Activated T-cell treated with anti-CD3 and anti-CD28 coated beads, Interleukin-2, amount 50 U/mL, for 48 hours (primary cell): ENCODE measurements at regions not wholly inside any gene's neighbourhood (a gene's known extent, or its start where the extent isn't known, plus 50 kb on each side); places are given as distances from the start of the nearest gene placed in this dataset.
A peak's percentile ranks its signal among the peaks of the same experiment; 100 is the strongest.
"Not testable (repeated sequence)": the region's sequence is repeated elsewhere in the genome, so short reads cannot be mapped to it uniquely, and the experiment has no call there.

Source experiments
- DNase-seq, 2 experiments: peaks; one replicate each; pipeline ENCODE4 v3.0.0-alpha.2; 2020

DNA sequence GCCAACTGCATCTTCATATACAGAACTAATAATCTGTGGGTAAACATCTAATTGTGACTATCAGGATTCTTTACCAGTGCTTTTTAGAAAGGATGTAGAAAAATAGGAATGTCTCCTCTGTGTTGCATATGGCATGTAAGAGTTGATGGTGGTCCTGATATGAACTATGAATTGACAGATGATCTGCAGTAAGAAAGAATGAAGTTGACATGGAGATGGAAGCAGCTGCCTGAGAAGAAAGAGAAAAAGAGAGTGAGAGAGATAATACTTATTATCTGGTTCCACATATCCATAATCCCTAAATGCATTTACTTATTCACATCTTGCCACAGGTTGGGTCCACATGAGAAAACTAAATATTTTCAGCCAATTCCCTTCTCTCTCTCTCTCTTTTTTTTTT, 1022.9 kb downstream of the SLC6A15 start:
- no peak for DNase-seq

DNA sequence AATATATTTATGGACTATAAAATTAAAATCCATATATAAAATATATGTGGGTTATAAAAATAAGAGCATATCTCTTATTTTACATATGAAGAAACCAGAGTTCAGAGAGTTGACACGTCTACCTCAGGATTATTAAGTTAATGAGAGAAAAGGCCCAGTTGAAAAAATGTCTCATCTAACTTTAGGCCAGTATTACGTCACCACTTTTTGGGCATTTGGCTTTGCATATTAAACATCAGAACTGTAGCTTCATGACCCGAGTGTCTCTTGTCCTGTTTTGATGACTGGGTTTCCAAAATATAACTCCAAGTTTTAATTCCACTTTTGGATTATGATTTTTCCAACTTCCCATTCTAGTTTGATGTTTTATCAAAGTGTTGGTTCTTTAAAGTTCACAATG, 1026.1 kb downstream of the SLC6A15 start:
- no peak for DNase-seq

DNA sequence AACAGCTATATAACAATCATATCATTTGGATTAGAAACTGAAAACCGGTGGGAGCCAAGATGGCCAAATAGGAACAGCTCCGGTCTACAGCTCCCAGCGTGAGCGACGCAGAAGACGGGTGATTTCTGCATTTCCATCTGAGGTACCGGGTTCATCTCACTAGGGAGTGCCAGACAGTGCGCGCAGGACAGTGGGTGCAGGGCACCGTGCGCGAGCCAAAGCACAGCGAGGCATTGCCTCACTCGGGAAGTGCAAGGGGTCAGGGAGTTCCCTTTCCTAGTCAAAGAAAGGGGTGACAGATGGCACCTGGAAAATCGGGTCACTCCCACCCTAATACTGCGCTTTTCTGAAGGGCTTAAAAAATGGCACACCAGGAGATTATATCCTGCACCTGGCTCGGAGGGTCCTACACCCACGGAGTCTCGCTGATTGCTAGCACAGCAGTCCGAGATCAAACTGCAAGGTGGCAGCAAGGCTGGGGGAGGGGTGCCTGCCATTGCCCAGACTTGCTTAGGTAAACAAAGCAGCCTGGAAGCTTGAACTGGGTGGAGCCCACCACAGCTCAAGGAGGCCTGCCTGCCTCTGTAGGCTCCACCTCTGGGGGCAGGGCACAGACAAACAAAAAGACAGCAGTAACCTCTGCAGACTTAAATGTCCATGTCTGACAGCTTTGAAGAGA, 1041.5 kb downstream of the SLC6A15 start:
- DNase-seq = not testable (repeated sequence)

DNA sequence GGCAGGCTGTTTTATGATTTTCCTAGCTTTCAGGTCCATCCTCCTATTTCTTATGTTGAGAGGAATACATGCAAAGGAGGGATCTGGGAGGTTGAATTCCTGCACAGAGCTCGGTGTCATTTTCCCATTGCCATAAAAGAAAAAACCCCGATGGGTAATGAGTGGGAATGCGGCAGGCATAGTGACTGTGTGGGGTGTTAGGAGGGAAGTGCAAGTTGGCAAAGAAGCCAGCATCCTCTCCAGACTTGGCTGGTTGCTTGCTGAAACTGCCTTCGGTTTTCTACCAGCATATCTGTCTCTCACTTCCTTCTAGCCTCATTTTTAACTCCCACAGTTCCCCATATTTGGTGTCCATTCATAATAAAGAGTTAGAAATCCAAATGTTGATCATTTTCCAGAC, 1046.1 kb downstream of the SLC6A15 start:
- DNase-seq = no peak

DNA sequence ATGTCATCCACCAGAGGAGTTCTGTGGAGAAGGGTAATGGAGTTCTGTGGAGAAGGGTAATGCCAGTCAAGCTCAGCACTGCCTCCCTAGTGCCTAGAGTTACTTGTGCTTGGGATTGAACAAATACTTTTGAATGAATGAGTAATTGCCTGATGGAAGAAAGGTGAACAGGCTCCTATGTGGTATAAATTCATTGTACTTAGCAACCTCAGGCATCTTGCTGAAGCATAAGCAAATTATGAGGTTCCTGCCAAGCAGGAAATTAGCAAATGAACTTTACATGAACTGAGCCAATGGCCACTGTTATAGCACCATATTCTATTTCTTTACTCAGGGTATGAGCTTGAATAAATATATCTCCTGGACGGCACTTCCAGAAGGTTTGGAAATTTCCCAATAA, 1047.2 kb downstream of the SLC6A15 start:
- DNase-seq = no peak

GRCh38 chr12:83864054-83864453, 1048.5 kb downstream of the SLC6A15 start:
- no peak for DNase-seq

- DNase-seq = no peak
Measured at GRCh38 chr12:83859021-83859420, 1053.6 kb downstream of the SLC6A15 start.

DNA sequence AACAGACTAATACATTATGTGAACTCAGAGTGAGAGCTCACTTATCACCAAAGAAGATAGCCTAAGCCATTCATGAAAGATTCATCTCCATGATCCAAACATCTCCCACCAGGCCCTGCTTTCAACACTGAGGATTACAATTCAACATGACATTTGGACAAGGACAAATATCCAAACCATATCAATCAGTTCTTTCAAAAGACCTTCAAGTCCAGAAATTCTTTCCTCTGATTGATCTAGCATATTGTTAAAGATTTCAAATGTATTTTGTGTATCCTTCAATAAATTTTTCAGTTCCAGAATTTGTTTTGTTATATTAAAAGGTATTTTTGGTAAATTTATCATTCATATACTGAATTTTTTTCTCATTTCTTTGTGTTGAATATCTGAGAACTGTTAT, 1055.8 kb downstream of the SLC6A15 start:
- DNase-seq = no peak

- DNase-seq = no peak
Measured at GRCh38 chr12:83850531-83850930, 1062.1 kb downstream of the SLC6A15 start.

GRCh38 chr12:83848702-83849101, 1063.9 kb downstream of the SLC6A15 start:
- DNase-seq = no peak

GRCh38 chr12:83843541-83843940, 1069.1 kb downstream of the SLC6A15 start:
- DNase-seq = no peak

- DNase-seq = no peak
Measured at GRCh38 chr12:83841620-83842019, 1071.0 kb downstream of the SLC6A15 start.

DNA sequence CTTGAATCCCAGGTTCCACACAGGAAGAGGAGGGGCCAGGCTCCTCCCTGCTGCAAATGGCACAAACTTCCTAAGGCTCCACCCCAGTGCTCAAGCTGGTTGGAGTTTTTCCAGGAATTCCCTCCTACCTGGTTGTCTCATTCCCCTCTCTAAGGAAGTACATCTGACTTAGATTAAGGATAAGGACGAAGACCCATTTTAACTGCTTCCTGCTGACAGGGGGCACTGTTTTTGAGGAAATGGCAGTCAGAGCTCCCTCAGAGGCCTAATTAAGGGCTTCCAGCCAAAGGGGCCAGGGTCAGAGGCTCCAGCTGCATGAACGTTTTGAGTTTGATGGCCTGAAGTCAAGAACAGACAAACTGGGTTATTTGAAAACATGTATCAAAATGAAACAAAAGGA, 1084.7 kb downstream of the SLC6A15 start:
- DNase-seq = no peak

DNA sequence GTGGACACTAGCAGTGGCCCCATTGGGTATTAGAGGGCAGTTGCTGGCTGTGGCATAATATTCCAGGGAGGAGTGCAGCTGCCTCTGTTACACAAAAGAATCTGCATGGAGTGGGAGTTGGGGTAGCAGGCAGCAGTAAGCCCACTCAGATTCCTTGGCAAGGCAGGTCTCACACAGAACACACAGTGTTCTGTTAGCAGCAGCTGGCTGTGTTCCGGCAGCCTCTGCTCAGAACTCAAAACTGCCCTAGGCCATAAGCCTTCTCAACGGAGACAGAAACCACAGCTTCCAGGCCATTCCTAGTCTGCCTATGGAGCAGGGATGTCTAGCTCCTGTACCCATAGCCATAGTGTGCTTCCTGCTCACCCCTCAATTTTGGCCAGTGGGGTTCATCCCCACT, 1085.4 kb downstream of the SLC6A15 start:
- DNase-seq = no peak

- peak; percentile 38 to 53 for DNase-seq
Measured at GRCh38 chr12:83826112-83826511, 1086.5 kb downstream of the SLC6A15 start.

- DNase-seq = peak; percentile 51 to 57
Measured at GRCh38 chr12:83823386-83824045, 1089.1 kb downstream of the SLC6A15 start.

- no peak for DNase-seq
Measured at GRCh38 chr12:83821967-83822366, 1090.6 kb downstream of the SLC6A15 start.

DNA sequence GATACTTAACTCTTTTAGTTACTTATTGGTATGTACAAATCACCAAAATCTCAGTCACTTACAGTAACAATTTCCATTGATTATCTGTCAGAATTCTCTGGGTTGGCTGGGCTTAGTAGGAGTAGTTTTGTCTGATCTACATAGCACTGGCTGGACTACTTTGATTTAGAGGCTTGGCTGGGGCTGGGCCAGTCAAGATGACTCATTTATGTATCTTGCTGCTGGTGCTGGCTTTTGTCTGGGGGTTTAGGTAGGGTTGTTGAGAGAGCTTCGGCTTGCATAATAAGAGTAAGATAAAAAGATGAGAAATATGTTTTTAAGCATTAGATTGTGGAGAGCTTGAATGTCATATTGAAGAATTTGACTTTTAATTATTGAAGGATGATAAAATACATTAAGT, 1093.7 kb downstream of the SLC6A15 start:
- no peak for DNase-seq

- DNase-seq = no peak
Measured at GRCh38 chr12:83817730-83818129, 1094.9 kb downstream of the SLC6A15 start.

DNA sequence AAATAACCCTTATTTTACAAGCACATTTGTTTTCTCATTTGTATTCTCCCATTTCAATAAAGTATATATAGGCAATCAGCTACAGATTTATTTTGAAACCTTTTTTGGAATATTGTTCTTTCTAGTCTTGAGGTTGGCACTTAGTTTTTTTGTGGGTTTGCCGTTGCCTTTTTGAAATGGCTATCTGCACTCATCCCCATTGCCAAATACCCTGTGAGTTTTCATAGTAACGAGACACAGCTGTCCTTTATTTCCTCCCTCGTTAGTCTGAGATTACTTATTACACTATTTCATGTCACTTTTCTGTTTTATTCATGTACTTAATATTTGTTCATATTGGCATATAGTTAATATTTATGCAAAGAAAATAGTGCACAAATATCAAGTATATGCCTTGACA, 1104.0 kb downstream of the SLC6A15 start:
- DNase-seq = no peak

- no peak for DNase-seq
Measured at GRCh38 chr12:83807871-83808270, 1104.7 kb downstream of the SLC6A15 start.

DNA sequence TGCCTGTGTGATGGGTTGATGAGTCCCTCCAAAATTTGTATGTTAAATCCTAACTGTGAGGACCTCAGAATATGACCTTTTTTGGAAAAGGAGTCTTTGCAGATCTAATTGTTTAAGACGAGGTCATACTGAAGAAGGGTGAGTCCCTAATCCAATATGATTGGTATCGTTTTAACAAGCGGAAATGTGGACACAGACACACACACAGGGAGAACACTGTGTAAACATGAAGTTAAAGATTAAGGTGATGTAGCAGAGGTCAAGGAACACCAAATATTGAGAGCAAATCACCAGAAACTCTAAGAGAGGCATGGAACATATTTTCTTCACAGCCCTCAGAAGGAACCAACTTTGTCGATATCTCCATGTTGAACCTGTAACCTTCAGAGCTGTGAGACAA, 1106.7 kb downstream of the SLC6A15 start:
- DNase-seq = no peak

DNA sequence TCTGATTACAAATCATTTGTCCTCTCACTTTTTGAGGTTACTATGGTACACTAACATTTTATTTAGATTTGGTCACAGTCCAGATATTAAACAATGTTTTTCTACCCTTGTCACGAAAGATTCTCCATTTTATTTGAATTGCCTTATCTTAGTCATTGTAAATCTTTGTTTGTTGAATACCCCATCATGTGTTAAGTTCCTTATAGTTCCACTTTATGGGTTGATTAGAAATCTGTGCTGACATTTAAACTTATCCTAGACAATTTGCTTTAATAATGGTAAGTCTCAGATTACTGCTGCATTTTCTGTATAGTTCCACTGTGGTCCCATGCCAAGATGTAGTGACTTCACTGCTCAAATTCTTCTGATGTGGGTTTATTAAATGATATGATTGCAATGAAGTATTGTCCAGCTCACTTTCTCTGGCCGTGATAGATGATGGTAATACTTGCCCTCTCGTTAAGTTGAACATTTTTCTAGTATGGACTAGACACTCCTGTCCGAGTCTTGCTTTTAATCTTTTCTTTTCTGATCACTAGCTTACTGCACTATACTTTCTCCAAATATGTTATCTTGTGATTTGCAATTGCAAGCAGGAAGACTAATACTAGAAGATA, 1107.3 kb downstream of the SLC6A15 start:
- DNase-seq = no peak

DNA sequence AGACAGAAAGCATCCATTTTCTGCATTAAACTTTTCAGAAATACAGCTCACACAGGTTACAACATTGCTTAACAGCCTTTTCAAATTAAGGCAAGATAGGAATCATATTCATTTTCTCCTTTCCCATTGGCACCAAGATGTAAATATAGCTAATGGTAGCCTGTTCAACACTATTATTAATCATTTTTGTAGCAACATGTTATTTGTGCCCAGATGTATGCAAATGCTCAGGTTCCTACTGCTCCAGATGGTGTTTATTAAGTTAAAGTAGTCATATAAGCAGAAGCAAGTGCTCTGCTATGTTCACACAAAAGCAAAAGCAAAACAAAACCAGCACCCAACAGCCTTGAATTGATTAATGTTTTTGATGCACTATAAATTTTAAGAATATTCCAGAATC, 1110.6 kb downstream of the SLC6A15 start:
- no peak for DNase-seq
